ENCODE measurements at regions not wholly inside any gene's neighbourhood (a gene's known extent, or its start where the extent isn't known, plus 50 kb on each side); places are given as distances from the start of the nearest gene placed in this dataset.

- no peak for TF ChIP-seq CTCF (IDR thresholded peaks at IDR 0.05)
- TF ChIP-seq POLR2A (IDR thresholded peaks at IDR 0.05) = no peak
Measured at GRCh38 chr7:86937363-86937878, 122.0 kb downstream of the ELAPOR2 start.

Data from heart left ventricle (tissue), 13 donors.